ENCODE measurements at regions not wholly inside any gene's neighbourhood (a gene's known extent, or its start where the extent isn't known, plus 50 kb on each side); places are given as distances from the start of the nearest gene placed in this dataset.

GRCh38 chr6:119717942-119718341 lies 368.4 kb upstream of the MAN1A1 start:
- TF ChIP-seq SP1 (CRISPR knock-in tag; conservative IDR thresholded peaks at IDR 0.05), result no peak
- no peak for TF ChIP-seq CTCF (IDR thresholded peaks at IDR 0.05)
- TF ChIP-seq ZBTB21 (CRISPR knock-in tag; IDR thresholded peaks at IDR 0.05; ENCODE audit: borderline replicate concordance), result no peak
- no peak for TF ChIP-seq TCF7 (CRISPR knock-in tag; IDR thresholded peaks at IDR 0.05; ENCODE audit: low read depth)
- no peak for TF ChIP-seq CBFB (CRISPR knock-in tag; IDR thresholded peaks at IDR 0.05; ENCODE audit: low read depth)
- TF ChIP-seq GABPB1 (CRISPR knock-in tag; IDR thresholded peaks at IDR 0.05), result no peak
- TF ChIP-seq, protein P1, sequence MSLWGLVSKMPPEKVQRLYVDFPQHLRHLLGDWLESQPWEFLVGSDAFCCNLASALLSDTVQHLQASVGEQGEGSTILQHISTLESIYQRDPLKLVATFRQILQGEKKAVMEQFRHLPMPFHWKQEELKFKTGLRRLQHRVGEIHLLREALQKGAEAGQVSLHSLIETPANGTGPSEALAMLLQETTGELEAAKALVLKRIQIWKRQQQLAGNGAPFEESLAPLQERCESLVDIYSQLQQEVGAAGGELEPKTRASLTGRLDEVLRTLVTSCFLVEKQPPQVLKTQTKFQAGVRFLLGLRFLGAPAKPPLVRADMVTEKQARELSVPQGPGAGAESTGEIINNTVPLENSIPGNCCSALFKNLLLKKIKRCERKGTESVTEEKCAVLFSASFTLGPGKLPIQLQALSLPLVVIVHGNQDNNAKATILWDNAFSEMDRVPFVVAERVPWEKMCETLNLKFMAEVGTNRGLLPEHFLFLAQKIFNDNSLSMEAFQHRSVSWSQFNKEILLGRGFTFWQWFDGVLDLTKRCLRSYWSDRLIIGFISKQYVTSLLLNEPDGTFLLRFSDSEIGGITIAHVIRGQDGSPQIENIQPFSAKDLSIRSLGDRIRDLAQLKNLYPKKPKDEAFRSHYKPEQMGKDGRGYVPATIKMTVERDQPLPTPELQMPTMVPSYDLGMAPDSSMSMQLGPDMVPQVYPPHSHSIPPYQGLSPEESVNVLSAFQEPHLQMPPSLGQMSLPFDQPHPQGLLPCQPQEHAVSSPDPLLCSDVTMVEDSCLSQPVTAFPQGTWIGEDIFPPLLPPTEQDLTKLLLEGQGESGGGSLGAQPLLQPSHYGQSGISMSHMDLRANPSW (CRISPR knock-in tag; conservative IDR thresholded peaks at IDR 0.05; ENCODE audit: low read depth), result no peak
- no peak for TF ChIP-seq CDX4 (CRISPR knock-in tag; IDR thresholded peaks at IDR 0.05; ENCODE audit: borderline replicate concordance)
